Stomach (tissue), 4 donors: ENCODE measurements at regions not wholly inside any gene's neighbourhood (a gene's known extent, or its start where the extent isn't known, plus 50 kb on each side); places are given as distances from the start of the nearest gene placed in this dataset.

ENCODE experiments used
- CTCF ChIP-seq, 7 experiments: fragments of 450-650 bp in 4 of 7; fragments of 200-600 bp in 3 of 7; sonication (generic) in 3 of 7; IDR thresholded peaks; one replicate each; pipeline ENCODE4 v1.5.1; 2016 to 2019; ENCODE audit warnings: antibody characterized with exemption in 7 of 7, control low read depth in 2 of 7, mild to moderate bottlenecking in 1 of 7
- EP300 ChIP-seq: sonication (generic); formaldehyde crosslinking; IDR thresholded peaks from one replicate; pipeline ENCODE4 v1.6.1; 2017; ENCODE audit warnings: antibody characterized with exemption
- POLR2A ChIP-seq, 4 donors: fragments of 450-650 bp; IDR thresholded peaks; one replicate each; pipeline ENCODE4 v1.6.1; 2016; ENCODE audit warnings: antibody characterized with exemption in 4 of 4, control low read depth in 2 of 4, mild to moderate bottlenecking in 1 of 4, moderate library complexity in 1 of 4
- POLR2AphosphoS5 ChIP-seq, 3 donors: sonication (generic); formaldehyde crosslinking; IDR thresholded peaks; one replicate each; pipeline ENCODE4 v1.6.1; 2016; ENCODE audit warnings: antibody characterized with exemption in 3 of 3

- no peak for TF ChIP-seq POLR2AphosphoS5 (IDR thresholded peaks at IDR 0.05)
- no peak for TF ChIP-seq CTCF (IDR thresholded peaks at IDR 0.05)
- TF ChIP-seq POLR2A (IDR thresholded peaks at IDR 0.05), result no peak
- TF ChIP-seq EP300, result no peak
These were observed 87.1 kb upstream of the POU3F2 start for GRCh38 chr6:98747273-98747672.
